OCI-LY7 (cell line): ENCODE measurements at regions not wholly inside any gene's neighbourhood (a gene's known extent, or its start where the extent isn't known, plus 50 kb on each side); places are given as distances from the start of the nearest gene placed in this dataset.

Experiments used
- CTCF ChIP-seq: fragments of 200-600 bp; sonication (generic); conservative IDR thresholded peaks from 2 replicates; pipeline ENCODE4 v1.5.1; 2014; ENCODE audit warnings: mild to moderate bottlenecking, antibody characterized with exemption, low read length, moderate library complexity, mixed read lengths
- EZH2phosphoT487 ChIP-seq: fragments of 200-600 bp; sonication (generic); IDR thresholded peaks from 2 replicates; pipeline ENCODE4 v1.6.1; 2018; ENCODE audit warnings: low read depth, borderline replicate concordance, mild to moderate bottlenecking, mixed run types, antibody characterized with exemption, low read length, moderate library complexity, mixed read lengths

- TF ChIP-seq CTCF (no peak), EZH2phosphoT487 (no peak)
Observed at GRCh38 chr1:112344754-112345423, 51.1 kb upstream of the CTTNBP2NL start.
